ENCODE measurements at regions not wholly inside any gene's neighbourhood (a gene's known extent, or its start where the extent isn't known, plus 50 kb on each side); places are given as distances from the start of the nearest gene placed in this dataset.
"Not testable (repeated sequence)": the region's sequence is repeated elsewhere in the genome, so short reads cannot be mapped to it uniquely, and the experiment has no call there.

- Histone ChIP-seq H3K27ac (replicated peaks in 1 of 4) (no peak overlapping the region), H3K9me3 (no peaks in the 10 kb centered on the region), H3K27me3 (no peaks in the 10 kb centered on the region), H3K36me3 (no peaks in the 10 kb centered on the region), H3K4me1 (no peaks in the 10 kb centered on the region), H3K4me3 (no peak overlapping the region)
- intact Hi-C loops (cut with DNase I), result no loop called here
- 100% methylated on average over 1 of the region's 2 CpGs for WGBS
- TF ChIP-seq POLR2A (IDR thresholded peaks at IDR 0.05; ENCODE audit: low read depth) (no peak), POLR2AphosphoS5 (IDR thresholded peaks at IDR 0.05) (no peak), EP300 (IDR thresholded peaks at IDR 0.05) (no peak)
- TF ChIP-seq, protein P1, sequence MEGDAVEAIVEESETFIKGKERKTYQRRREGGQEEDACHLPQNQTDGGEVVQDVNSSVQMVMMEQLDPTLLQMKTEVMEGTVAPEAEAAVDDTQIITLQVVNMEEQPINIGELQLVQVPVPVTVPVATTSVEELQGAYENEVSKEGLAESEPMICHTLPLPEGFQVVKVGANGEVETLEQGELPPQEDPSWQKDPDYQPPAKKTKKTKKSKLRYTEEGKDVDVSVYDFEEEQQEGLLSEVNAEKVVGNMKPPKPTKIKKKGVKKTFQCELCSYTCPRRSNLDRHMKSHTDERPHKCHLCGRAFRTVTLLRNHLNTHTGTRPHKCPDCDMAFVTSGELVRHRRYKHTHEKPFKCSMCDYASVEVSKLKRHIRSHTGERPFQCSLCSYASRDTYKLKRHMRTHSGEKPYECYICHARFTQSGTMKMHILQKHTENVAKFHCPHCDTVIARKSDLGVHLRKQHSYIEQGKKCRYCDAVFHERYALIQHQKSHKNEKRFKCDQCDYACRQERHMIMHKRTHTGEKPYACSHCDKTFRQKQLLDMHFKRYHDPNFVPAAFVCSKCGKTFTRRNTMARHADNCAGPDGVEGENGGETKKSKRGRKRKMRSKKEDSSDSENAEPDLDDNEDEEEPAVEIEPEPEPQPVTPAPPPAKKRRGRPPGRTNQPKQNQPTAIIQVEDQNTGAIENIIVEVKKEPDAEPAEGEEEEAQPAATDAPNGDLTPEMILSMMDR (IDR thresholded peaks at IDR 0.05), result no peak
- no peak for DNase-seq (ENCODE audit: extremely low spot score)
These were observed 290.2 kb upstream of the CNTN3 start for GRCh38 chr3:74904646-74905045.

GRCh38 chr3:74899796-74900516 lies 285.5 kb upstream of the CNTN3 start:
- H3K27ac ChIP-seq (replicated peaks in 1 of 4); H3K4me3 ChIP-seq; H3K9me3 ChIP-seq; H3K27me3 ChIP-seq; intact Hi-C loops (cut with DNase I); H3K4me1 ChIP-seq; DNase-seq (ENCODE audit: extremely low spot score); H3K36me3 ChIP-seq: not testable (repeated sequence)
- 90% methylated on average over 29 of the region's 45 CpGs for WGBS

DNA sequence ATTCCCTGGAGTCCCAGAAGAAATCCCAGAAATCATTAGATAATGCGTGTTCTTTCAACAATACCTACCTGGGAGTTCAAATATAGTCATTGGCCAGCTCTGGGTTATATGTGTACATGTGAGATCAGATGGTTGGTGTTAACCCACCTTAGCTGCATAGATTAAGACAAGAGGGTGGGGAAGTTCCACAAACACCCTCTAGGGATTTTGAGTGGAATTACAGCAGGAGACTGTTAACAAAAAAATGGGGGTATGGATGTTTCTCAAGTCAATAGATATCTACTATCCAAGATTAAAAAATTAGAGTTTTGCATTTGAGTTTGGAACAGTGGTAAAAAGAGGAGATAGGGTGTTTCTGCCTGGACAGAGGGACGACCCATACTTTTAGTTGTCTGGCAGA lies 282.5 kb upstream of the CNTN3 start:
- Histone ChIP-seq H3K36me3 (no peaks in the 10 kb centered on the region), H3K9me3 (no peaks in the 10 kb centered on the region), H3K4me1 (no peaks in the 10 kb centered on the region), H3K27me3 (no peaks in the 10 kb centered on the region), H3K27ac (replicated peaks in 1 of 4) (no peak overlapping the region), H3K4me3 (no peak overlapping the region)
- WGBS, result 61% methylated on average over 2 of the region's 2 CpGs
- intact Hi-C loops (cut with DNase I), result no loop called here
- TF ChIP-seq POLR2AphosphoS5 (IDR thresholded peaks at IDR 0.05), result no peak
- TF ChIP-seq, protein P1 (IDR thresholded peaks at IDR 0.05), result peak in 1 of 3 experiments; percentile 17
- no peak for DNase-seq (ENCODE audit: extremely low spot score)

- Histone ChIP-seq H3K27ac (replicated peaks in 1 of 4) (no peak overlapping the region), H3K9me3 (peaks cover 0 to 7% (median 2%) of the 10 kb centered on the region in 4 donors), H3K36me3 (no peaks in the 10 kb centered on the region), H3K27me3 (no peaks in the 10 kb centered on the region), H3K4me3 (no peak overlapping the region), H3K4me1 (no peaks in the 10 kb centered on the region)
- intact Hi-C loops (cut with DNase I), result no loop called here
- 91% methylated on average over 6 of the region's 6 CpGs for WGBS
- no peak for DNase-seq (ENCODE audit: extremely low spot score)
- no peak for TF ChIP-seq POLR2A (IDR thresholded peaks at IDR 0.05; ENCODE audit: low read depth)
- TF ChIP-seq, protein P1 (IDR thresholded peaks at IDR 0.05), result no peak
- no peak for TF ChIP-seq EP300 (IDR thresholded peaks at IDR 0.05)
- no peak for TF ChIP-seq POLR2AphosphoS5 (IDR thresholded peaks at IDR 0.05)
These were observed 276.9 kb upstream of the CNTN3 start for GRCh38 chr3:74891312-74891711.

DNA sequence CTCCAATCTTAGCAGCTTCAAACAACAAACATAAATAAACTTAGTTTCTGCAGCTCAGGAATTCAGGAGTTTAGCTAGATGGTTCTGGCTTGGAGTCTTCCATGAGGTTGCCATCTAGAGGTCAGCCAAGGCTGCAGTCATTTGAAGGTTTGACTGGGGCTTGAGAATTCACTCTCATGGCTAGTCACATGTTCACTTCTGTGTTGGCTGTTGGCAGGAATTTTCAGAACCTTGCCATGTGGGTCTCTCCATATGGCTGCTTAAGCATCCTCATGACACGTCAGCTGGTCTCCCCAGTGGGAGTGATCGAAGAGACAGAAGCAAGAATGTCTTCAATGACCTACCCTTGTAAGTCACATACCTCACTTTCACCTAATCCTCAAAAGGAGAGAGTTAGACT lies 269.2 kb upstream of the CNTN3 start:
- no peaks in the 10 kb centered on the region for H3K4me1 ChIP-seq
- TF ChIP-seq POLR2A (IDR thresholded peaks at IDR 0.05; ENCODE audit: low read depth) (no peak), EP300 (IDR thresholded peaks at IDR 0.05) (no peak), POLR2AphosphoS5 (IDR thresholded peaks at IDR 0.05) (no peak)
- TF ChIP-seq, protein P1 (IDR thresholded peaks at IDR 0.05), result no peak
- no peaks in the 10 kb centered on the region for H3K36me3 ChIP-seq
- whole genome bisulfite sequencing, result 80% methylated on average over 2 of the region's 2 CpGs
- no peak overlapping the region for H3K27ac ChIP-seq (replicated peaks in 1 of 4)
- intact Hi-C loops (cut with DNase I), result no loop called here
- DNase-seq (ENCODE audit: extremely low spot score), result no peak
- no peaks in the 10 kb centered on the region for H3K27me3 ChIP-seq
- H3K9me3 ChIP-seq, result peaks cover 0 to 7% (median 2%) of the 10 kb centered on the region in 4 donors
- no peak overlapping the region for H3K4me3 ChIP-seq
